Karpas-422 (cell line): ENCODE measurements at regions not wholly inside any gene's neighbourhood (a gene's known extent, or its start where the extent isn't known, plus 50 kb on each side); places are given as distances from the start of the nearest gene placed in this dataset.

ENCODE experiments used
- DNase-seq: peaks from one replicate; pipeline ENCODE4 v3.0.0-alpha.2; 2015
- H2AFZ ChIP-seq: fragments of 200-600 bp; sonication (generic); 2 replicates; pipeline ENCODE4 v1.6.1; 2014; ENCODE audit warnings: antibody characterized with exemption, low read length, mixed read lengths
- H3K27ac ChIP-seq: fragments of 200-600 bp; sonication (generic); 2 replicates; pipeline ENCODE4 v1.5.1; 2014; ENCODE audit warnings: mild to moderate bottlenecking, low read length, moderate library complexity
- H3K27me3 ChIP-seq: fragments of 200-600 bp; sonication (generic); 2 replicates; pipeline ENCODE4 v1.6.1; 2014; ENCODE audit warnings: low read length, mixed read lengths
- H3K36me3 ChIP-seq: fragments of 200-600 bp; sonication (generic); 2 replicates; pipeline ENCODE4 v1.6.1; 2014; ENCODE audit warnings: low read length, mixed read lengths; ENCODE audit not compliant: insufficient read depth
- H3K4me1 ChIP-seq: fragments of 200-600 bp; sonication (generic); 2 replicates; pipeline ENCODE4 v1.6.1; 2014; ENCODE audit warnings: mild to moderate bottlenecking, low read length, mixed read lengths
- H3K4me2 ChIP-seq: fragments of 200-600 bp; sonication (generic); 2 replicates; pipeline ENCODE4 v1.6.1; 2014; ENCODE audit warnings: low read length, low read depth, mild to moderate bottlenecking; ENCODE audit not compliant: poor library complexity, severe bottlenecking
- H3K4me3 ChIP-seq: fragments of 200-600 bp; sonication (generic); 2 replicates; pipeline ENCODE4 v1.5.1; 2014; ENCODE audit warnings: mild to moderate bottlenecking, antibody characterized with exemption, low read length, mixed read lengths
- H3K79me2 ChIP-seq: fragments of 200-600 bp; sonication (generic); 2 replicates; pipeline ENCODE4 v1.6.1; 2014; ENCODE audit warnings: mild to moderate bottlenecking, low read length, mixed read lengths
- H3K9ac ChIP-seq: fragments of 200-600 bp; sonication (generic); 2 replicates; pipeline ENCODE4 v1.6.0; 2014; ENCODE audit warnings: low read length
- H3K9me2 ChIP-seq: fragments of 200-600 bp; sonication (generic), shearing (Covaris generic); replicated peaks from 2 replicates; pipeline ENCODE4 v1.6.0; 2014; ENCODE audit warnings: mild to moderate bottlenecking, low read length, moderate library complexity; ENCODE audit not compliant: insufficient read depth
- H3K9me3 ChIP-seq: fragments of 300-700, 200-600 bp; sonication (generic); 2 replicates; pipeline ENCODE4 v1.6.1; 2014; ENCODE audit warnings: low read length, mixed read lengths
- H4K20me1 ChIP-seq: fragments of 200-600 bp; sonication (generic); 2 replicates; pipeline ENCODE4 v1.6.1; 2014; ENCODE audit warnings: mild to moderate bottlenecking, antibody characterized with exemption, low read length, low read depth; ENCODE audit not compliant: insufficient read depth

GRCh38 chr3:182568261-182568660 lies 225.0 kb upstream of the ATP11B start:
- Histone ChIP-seq H3K4me1 (no peaks in the 10 kb centered on the region), H3K4me2 (no peak overlapping the region), H3K9me2 (no peaks in the 10 kb centered on the region), H3K27ac (no peak overlapping the region), H3K36me3 (no peaks in the 10 kb centered on the region), H2AFZ (no peak overlapping the region), H3K27me3 (no peaks in the 10 kb centered on the region), H3K9ac (no peak overlapping the region), H4K20me1 (no peaks in the 10 kb centered on the region), H3K79me2 (no peaks in the 10 kb centered on the region), H3K9me3 (no peaks in the 10 kb centered on the region), H3K4me3 (no peak overlapping the region)
- DNase-seq, result no peak

GRCh38 chr3:182568876-182569275 lies 224.4 kb upstream of the ATP11B start:
- no peak for DNase-seq
- no peaks in the 10 kb centered on the region for H4K20me1 ChIP-seq
- H3K4me3 ChIP-seq, result no peak overlapping the region
- H2AFZ ChIP-seq, result no peak overlapping the region
- no peaks in the 10 kb centered on the region for H3K9me3 ChIP-seq
- H3K27ac ChIP-seq, result no peak overlapping the region
- no peaks in the 10 kb centered on the region for H3K4me1 ChIP-seq
- H3K4me2 ChIP-seq, result no peak overlapping the region
- no peaks in the 10 kb centered on the region for H3K9me2 ChIP-seq
- H3K36me3 ChIP-seq, result no peaks in the 10 kb centered on the region
- H3K9ac ChIP-seq, result no peak overlapping the region
- no peaks in the 10 kb centered on the region for H3K79me2 ChIP-seq
- H3K27me3 ChIP-seq, result no peaks in the 10 kb centered on the region

GRCh38 chr3:182570946-182571594 lies 222.2 kb upstream of the ATP11B start:
- Histone ChIP-seq H3K27me3 (no peaks in the 10 kb centered on the region), H3K36me3 (no peaks in the 10 kb centered on the region), H3K9me2 (no peaks in the 10 kb centered on the region), H3K4me2 (no peak overlapping the region), H2AFZ (no peak overlapping the region), H3K4me1 (no peaks in the 10 kb centered on the region), H4K20me1 (no peaks in the 10 kb centered on the region), H3K79me2 (no peaks in the 10 kb centered on the region), H3K9me3 (no peaks in the 10 kb centered on the region), H3K9ac (no peak overlapping the region), H3K27ac (no peak overlapping the region), H3K4me3 (no peak overlapping the region)
- no peak for DNase-seq

DNA sequence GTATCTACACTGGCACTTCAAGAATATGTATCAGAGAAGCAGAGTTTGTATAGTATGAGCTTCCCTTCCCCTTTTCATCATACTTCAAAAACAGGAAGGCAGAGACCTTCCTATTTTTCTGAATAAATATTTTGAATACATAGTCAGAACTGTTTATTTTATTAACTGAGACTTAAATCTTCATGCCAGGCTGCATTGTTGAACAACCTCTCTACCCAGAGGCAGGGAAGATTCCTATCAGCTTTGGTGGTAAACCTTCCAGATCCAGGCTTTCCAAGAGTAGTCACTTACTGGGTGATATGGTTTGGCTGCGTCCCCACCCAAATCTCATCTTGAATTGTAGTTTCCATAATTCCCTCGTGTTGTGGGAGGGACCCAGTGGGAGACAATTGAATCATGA lies 217.4 kb upstream of the ATP11B start:
- no peak for DNase-seq
- H3K9me3 ChIP-seq, result no peaks in the 10 kb centered on the region
- no peaks in the 10 kb centered on the region for H3K79me2 ChIP-seq
- no peaks in the 10 kb centered on the region for H3K27me3 ChIP-seq
- no peak overlapping the region for H2AFZ ChIP-seq
- no peak overlapping the region for H3K4me2 ChIP-seq
- no peaks in the 10 kb centered on the region for H4K20me1 ChIP-seq
- no peak overlapping the region for H3K27ac ChIP-seq
- no peaks in the 10 kb centered on the region for H3K36me3 ChIP-seq
- no peaks in the 10 kb centered on the region for H3K9me2 ChIP-seq
- H3K9ac ChIP-seq, result no peak overlapping the region
- H3K4me1 ChIP-seq, result no peaks in the 10 kb centered on the region
- no peak overlapping the region for H3K4me3 ChIP-seq

- H3K79me2 ChIP-seq, result no peaks in the 10 kb centered on the region
- no peaks in the 10 kb centered on the region for H4K20me1 ChIP-seq
- no peak for DNase-seq
- H3K36me3 ChIP-seq, result no peaks in the 10 kb centered on the region
- no peak overlapping the region for H3K4me3 ChIP-seq
- no peaks in the 10 kb centered on the region for H3K9me3 ChIP-seq
- H3K9ac ChIP-seq, result no peak overlapping the region
- H3K9me2 ChIP-seq, result no peaks in the 10 kb centered on the region
- no peaks in the 10 kb centered on the region for H3K4me1 ChIP-seq
- no peaks in the 10 kb centered on the region for H3K27me3 ChIP-seq
- no peak overlapping the region for H2AFZ ChIP-seq
- no peak overlapping the region for H3K27ac ChIP-seq
- no peak overlapping the region for H3K4me2 ChIP-seq
Observed at GRCh38 chr3:182583545-182583944, 209.8 kb upstream of the ATP11B start.

DNA sequence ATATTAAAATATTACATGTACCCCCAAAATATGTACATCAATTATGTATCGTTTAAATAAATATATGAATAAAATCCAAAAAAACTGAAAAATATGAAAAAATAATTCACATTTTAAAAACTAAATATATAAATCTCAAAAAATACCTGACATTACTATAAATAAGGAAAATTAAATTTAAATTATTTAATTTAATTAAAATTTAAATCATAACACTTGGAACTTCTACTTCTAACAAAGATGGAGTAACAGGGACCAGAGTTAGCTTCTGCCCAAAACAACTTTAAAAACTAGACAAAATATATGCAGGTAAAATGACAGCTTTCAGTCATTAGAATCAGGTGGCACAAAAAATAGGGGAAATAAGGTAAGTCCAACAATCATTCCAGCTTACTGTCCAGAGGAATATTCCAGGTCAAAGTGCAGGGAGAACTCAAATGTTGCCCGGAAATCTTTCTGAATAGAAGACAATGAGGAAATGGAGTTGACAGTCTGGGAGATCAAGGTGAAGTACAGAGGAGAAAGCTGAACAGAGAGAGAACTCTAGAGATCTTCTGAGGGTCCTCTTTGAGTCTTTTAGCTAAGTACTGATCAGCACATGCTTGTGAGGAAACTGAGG lies 207.7 kb upstream of the ATP11B start:
- H3K4me3 ChIP-seq, result no peak overlapping the region
- DNase-seq, result no peak
- no peaks in the 10 kb centered on the region for H3K27me3 ChIP-seq
- no peak overlapping the region for H3K27ac ChIP-seq
- no peaks in the 10 kb centered on the region for H4K20me1 ChIP-seq
- no peaks in the 10 kb centered on the region for H3K9me2 ChIP-seq
- H2AFZ ChIP-seq, result no peak overlapping the region; the same call in 1 of the 2 replicates
- H3K9ac ChIP-seq, result no peak overlapping the region
- H3K9me3 ChIP-seq, result no peaks in the 10 kb centered on the region
- no peak overlapping the region for H3K4me2 ChIP-seq
- no peaks in the 10 kb centered on the region for H3K36me3 ChIP-seq
- no peaks in the 10 kb centered on the region for H3K4me1 ChIP-seq
- H3K79me2 ChIP-seq, result no peaks in the 10 kb centered on the region

DNA sequence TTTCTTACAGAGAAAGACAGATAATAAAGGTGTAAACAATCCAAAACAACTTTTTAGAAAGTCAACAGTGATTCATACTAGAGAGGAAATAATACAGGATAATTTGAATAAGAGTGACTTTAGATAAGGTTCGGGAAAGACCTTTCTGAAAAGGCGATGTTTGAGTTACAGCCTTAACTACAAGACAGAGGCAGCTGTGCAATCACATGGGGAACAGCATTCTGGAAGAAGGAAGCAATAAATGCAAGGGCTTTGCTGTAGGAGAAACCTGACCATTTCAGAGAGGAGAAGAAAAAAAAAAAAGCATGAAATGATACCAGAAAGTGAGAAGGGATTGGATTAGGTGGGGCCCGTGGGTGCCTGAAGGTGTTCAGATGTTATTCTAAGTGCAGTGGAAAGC lies 200.6 kb upstream of the ATP11B start:
- DNase-seq, result no peak
- Histone ChIP-seq H3K79me2 (no peaks in the 10 kb centered on the region), H3K36me3 (no peaks in the 10 kb centered on the region), H3K27ac (no peak overlapping the region), H4K20me1 (no peaks in the 10 kb centered on the region), H3K9me3 (no peaks in the 10 kb centered on the region), H3K4me2 (no peak overlapping the region), H2AFZ (no peak overlapping the region), H3K9me2 (no peaks in the 10 kb centered on the region), H3K9ac (no peak overlapping the region), H3K4me3 (no peak overlapping the region), H3K4me1 (no peaks in the 10 kb centered on the region), H3K27me3 (no peaks in the 10 kb centered on the region)

- Histone ChIP-seq H3K9ac (no peak overlapping the region), H3K36me3 (no peaks in the 10 kb centered on the region), H2AFZ (no peak overlapping the region), H4K20me1 (no peaks in the 10 kb centered on the region), H3K4me2 (no peak overlapping the region), H3K4me3 (no peak overlapping the region), H3K27ac (no peak overlapping the region), H3K79me2 (no peaks in the 10 kb centered on the region), H3K9me3 (no peaks in the 10 kb centered on the region), H3K4me1 (no peaks in the 10 kb centered on the region), H3K27me3 (no peaks in the 10 kb centered on the region), H3K9me2 (no peaks in the 10 kb centered on the region)
- no peak for DNase-seq
Observed at GRCh38 chr3:182596676-182597410, 196.5 kb upstream of the ATP11B start.
